Stimulated activated CD4-positive, alpha-beta T cell treated with anti-CD3 and anti-CD28 coated beads, Interleukin-4, amount 100 ng/mL, for 1 hour (primary cell): ENCODE measurements at regions not wholly inside any gene's neighbourhood (a gene's known extent, or its start where the extent isn't known, plus 50 kb on each side); places are given as distances from the start of the nearest gene placed in this dataset.
"Not testable (repeated sequence)": the region's sequence is repeated elsewhere in the genome, so short reads cannot be mapped to it uniquely, and the experiment has no call there.

Experiments
- DNase-seq: peaks from one replicate; pipeline ENCODE4 v3.0.0-alpha.2; 2020

DNA sequence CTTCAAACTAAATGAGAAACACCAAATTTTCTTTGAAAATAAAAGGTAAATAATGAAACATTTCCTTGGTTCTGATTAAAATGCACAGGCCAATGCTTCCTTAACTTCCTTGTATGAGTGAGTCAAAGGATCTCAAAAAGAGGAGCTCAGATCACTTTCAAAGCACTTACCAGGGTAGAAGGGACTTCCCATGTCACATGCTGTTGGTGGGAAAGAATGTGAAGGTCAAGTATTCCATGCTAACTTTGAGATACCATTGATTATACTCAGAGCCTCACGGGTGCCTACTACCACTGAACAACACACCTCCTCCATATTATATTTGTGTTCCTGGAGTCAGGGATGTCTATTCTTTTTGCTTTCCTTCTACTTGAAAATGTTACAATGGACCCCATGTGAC is 233.5 kb upstream of the KIAA1217 start:
- no peak for DNase-seq

DNA sequence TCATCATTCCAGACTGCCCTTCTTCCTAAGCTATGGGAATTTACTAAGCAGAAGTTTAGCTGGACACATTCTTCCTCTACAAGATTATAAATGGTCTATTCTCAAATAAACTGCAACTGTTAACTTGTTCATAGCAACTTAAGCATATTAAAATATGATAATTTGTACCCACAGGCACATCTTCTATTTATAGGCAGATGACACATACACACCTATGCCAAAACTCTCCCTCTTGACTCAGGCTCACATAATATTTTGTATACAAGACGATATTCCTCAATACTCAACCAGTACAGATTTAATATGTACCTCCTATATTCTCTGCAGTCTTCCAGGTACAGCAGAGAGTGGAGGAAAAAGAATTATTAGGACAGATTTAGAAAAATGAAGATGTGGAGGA is 232.7 kb upstream of the KIAA1217 start:
- DNase-seq, result no peak

- DNase-seq, result no peak
Observed at GRCh38 chr10:23978317-23978716, 230.6 kb upstream of the KIAA1217 start.

DNA sequence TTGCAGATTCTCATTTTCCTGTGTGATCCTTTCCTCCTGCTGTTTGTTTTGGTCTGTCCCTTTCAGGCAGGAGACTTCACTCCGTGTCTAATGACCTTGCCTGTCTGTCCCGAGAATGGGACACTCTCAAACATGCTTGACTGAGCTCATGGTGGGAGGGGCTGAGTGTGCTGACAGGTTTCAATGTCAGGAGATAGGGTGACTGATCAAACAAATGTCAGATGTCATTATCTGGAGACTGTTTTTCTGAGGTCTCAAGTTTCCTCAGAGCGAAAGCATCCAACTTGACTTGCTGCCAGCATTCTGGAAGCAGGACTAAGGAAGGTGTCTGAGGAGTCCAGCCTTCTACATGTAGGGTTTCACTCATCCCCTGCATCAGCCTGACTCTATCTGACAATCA is 228.8 kb upstream of the KIAA1217 start:
- DNase-seq, result no peak

GRCh38 chr10:23981520-23982309 is 227.2 kb upstream of the KIAA1217 start:
- no peak for DNase-seq

DNA sequence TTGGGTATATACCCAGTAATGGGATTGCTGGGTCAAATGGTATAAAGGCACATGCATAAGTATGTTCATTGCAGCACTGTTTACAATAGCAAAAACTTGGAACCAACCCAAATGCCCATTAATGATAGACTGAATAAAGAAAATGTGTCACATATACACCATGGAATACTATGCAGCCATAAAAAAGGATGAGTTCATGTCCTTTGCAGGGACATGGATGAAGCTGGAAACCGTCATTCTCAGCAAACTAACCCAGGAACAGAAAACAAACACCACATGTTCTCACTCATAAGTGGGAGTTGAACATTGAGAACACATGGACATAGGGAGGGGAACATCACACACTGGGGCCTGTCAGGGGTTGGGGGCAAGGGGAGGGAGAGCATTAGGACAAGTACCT is 224.5 kb upstream of the KIAA1217 start:
- DNase-seq, result not testable (repeated sequence)

DNA sequence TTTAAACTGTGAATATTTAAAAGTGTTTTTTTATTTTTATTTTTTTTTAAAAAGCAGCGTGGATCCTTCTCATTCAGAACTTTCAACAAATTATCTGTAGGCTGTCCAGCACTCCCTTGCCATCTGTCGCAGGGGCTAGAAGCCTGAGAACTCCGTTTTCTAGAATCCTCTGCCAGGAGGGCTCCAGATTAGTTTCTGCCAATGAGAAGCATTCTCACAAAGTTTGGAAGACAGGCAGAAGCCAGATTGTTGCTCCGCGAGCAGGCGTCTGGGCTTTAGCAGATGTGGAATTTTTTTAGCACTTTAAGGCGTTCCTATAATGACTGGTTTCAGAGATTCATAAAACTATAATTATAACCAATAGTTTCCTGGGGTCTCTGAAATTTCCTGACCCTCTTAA is 220.9 kb upstream of the KIAA1217 start:
- DNase-seq, result no peak

GRCh38 chr10:23994459-23995046 is 214.4 kb upstream of the KIAA1217 start:
- peak; percentile 7 for DNase-seq

GRCh38 chr10:23999445-23999844 is 209.5 kb upstream of the KIAA1217 start:
- DNase-seq, result no peak

GRCh38 chr10:24000271-24000813 is 208.6 kb upstream of the KIAA1217 start:
- no peak for DNase-seq

DNA sequence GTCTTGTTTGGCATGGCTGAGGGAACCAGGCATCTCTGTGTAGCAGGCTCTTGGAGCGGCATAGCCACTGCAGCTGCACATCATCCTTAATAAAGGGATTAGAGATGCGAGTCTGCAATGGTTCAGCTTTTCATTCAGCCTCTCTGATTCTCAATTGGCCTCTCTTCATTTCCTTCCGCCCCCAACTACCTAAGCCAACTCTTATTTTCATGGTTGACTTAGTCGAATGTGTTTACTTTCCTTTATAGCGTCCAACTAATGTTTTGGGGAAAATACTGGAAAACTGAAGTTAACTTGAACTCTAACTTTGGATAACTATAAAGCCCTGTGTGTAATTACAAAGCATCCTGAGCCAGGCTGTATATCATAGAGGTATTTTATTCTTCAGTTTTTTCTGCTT is 202.2 kb upstream of the KIAA1217 start:
- DNase-seq, result no peak

GRCh38 chr10:24007359-24007758 is 201.6 kb upstream of the KIAA1217 start:
- DNase-seq, result no peak

DNA sequence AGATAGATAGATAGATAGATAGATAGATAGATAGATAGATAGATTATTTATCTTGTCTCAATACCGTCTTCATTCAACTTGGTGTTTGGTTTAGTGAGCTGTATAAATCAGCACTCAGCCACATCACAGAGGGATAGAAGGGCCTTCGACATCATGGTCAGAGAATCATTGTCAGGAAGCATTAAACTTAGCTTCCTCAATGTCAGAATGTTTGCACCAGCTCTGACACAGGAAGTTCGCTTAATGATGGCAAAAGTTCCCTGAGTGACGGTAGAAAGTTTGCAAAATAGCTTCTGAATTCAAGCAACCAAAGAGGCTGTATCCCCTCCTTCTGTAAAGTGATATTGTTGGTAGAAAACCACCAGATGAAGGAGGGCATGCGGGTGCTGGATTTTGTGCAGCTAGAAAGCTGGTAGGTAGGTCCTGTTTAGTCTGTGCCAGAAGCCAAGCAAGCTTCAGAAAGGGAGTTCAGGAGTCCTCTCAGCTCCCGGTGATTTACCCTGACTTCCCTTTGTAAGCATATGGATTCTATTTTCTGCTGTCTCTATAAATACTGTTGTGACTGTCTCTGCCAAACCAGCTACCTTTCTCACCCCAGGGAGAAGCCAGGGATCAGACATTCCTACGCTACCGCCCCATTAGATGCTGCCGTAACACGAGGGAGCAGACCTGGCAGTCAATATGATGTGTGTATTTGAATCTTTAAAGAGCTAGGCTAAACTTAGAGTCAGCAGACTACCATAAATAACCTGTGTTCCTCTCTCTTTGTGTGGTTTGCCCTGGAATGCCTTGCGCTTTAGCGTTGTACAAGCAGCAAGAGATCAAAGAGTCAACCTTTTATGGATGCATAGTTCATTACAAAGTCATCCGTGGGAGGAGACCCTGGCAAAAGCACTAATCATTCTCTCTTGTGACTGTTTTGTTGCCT is 200.5 kb upstream of the KIAA1217 start:
- no peak for DNase-seq

GRCh38 chr10:24009115-24009514 is 199.8 kb upstream of the KIAA1217 start:
- no peak for DNase-seq

- no peak for DNase-seq
Observed at GRCh38 chr10:24009736-24010135, 199.2 kb upstream of the KIAA1217 start.

GRCh38 chr10:24010436-24010970 is 198.4 kb upstream of the KIAA1217 start:
- DNase-seq, result no peak

DNA sequence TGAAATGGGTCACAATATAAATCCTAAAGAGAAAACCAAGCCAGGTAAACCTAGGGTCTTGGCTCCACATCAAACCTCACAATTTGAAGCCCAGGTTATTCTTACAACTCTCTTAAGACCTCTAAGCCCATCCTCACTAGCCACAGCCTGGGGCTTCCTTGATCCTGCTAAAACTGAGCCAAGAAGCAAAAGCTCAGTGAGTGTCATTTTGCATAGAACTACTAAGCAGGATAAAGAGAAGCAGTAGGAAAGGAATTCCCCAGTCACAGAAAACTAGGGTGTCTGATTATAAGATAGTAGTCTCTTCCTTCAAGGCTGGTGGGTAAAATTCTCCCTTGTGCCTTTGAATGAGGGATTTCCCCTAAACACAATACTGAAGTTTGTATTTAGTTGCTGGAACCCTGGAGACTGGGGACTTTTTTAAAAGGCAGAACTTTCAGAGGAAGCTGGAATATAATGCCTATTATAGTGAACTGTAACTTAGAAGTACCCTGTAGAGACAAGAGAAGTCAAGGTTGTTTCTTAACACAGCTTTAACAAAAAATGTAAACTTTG is 196.6 kb upstream of the KIAA1217 start:
- DNase-seq, result no peak

DNA sequence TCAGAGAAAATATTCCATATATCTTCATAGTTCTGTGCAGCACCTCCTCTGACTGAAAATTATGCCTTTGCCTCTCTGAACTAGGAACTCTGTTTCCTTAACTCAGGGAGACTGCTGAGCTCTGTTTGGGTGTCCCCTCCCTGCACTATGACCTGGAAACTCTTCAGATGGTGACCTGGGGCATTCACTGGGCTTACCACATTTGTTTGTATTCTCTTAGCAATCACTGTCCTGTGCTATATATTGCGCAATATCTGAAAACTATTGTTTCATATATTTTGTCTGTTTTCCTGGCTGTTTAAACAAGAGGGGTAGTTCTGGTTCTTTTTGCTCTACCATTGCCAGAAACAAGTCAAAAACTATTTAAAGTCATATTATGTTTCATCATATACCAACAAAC is 181.8 kb upstream of the KIAA1217 start:
- no peak for DNase-seq

DNA sequence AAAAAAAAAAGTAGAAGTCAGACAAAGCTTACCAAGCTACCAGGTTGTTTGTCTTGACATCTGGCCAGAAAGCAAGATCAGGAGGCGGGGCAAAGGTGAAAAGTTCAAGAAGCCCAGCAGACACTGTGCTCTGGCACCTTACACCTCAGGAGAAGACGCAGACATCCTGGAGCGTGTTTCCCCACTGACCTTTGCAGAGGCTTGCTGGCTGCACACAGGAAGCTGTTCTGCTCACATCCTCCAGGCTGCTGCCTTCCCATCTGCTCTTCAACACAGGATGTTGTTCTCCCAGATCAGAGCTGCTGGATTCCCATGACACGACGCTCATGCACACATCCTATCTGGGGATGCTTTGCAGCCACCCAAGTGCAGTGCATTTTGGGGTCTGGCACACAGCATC is 174.4 kb upstream of the KIAA1217 start:
- DNase-seq, result no peak

GRCh38 chr10:24035761-24036160 is 173.2 kb upstream of the KIAA1217 start:
- no peak for DNase-seq

- DNase-seq, result no peak
Observed at GRCh38 chr10:24039315-24039714, 169.6 kb upstream of the KIAA1217 start.

GRCh38 chr10:24039897-24040296 is 169.0 kb upstream of the KIAA1217 start:
- DNase-seq, result no peak

GRCh38 chr10:24041034-24041433 is 167.9 kb upstream of the KIAA1217 start:
- no peak for DNase-seq
